ENCODE measurements at regions not wholly inside any gene's neighbourhood (a gene's known extent, or its start where the extent isn't known, plus 50 kb on each side); places are given as distances from the start of the nearest gene placed in this dataset.

DNA sequence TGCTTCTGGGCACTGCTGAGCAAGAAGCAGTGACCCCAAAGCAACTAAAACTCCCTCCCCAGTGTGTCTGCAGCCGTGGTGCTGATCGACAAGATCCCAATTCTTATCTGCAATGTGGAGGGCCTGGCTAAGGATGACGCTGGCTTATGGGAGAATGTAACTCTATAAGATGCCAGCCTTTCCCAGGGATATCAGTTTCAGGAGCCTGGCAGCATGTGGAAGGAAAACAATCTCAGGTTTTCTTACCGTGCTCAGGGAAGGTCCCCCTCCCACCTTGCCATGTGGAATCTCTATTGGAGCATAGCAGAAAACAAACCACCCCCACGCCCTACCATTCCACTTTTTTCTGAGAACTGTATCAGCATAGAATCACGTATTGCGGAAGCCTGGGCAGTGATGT is 87.7 kb upstream of the PTPN3 start:
- ChIA-PET POLR2A (ENCODE audit: partially characterized antibody) (no interaction called here), CTCF (ENCODE audit: partially characterized antibody) (interaction anchor here (1.4 to 2.4 kb wide), 3 partner anchors 11 to 15 kb away, joined by 3 to 8 read pairs (median 5); no protein-coding TSS in a partner anchor)
- H3K27ac ChIP-seq (ENCODE audit: low read depth, low read length): no peak overlapping the region
- H2BK12ac ChIP-seq (ENCODE audit: low read depth, low read length): no peak overlapping the region
- no peak overlapping the region for H4K5ac ChIP-seq (ENCODE audit: insufficient read length, low read depth, low read length)
- no peak overlapping the region for H3K4ac ChIP-seq (replicated peaks; ENCODE audit: insufficient read length, low read depth, low read length)
- no peaks in the 10 kb centered on the region for H4K20me1 ChIP-seq (replicated peaks in 1 of 2; ENCODE audit: control insufficient read depth in 1 of 2, insufficient read depth in 2 of 2, low read length in 2 of 2)
- H3K79me2 ChIP-seq (ENCODE audit: control insufficient read depth in 1 of 2, insufficient read depth in 2 of 2, low read length in 2 of 2): no peaks in the 10 kb centered on the region
- no peaks in the 10 kb centered on the region; a peak in 1 of 4 replicates for H3K9me3 ChIP-seq (ENCODE audit: insufficient read depth in 2 of 2, low read depth in 1 of 2, low read length in 1 of 2)
- no peaks in the 10 kb centered on the region for H3K4me1 ChIP-seq (replicated peaks in 1 of 4; ENCODE audit: control insufficient read depth in 3 of 4, insufficient read depth in 4 of 4, low read length in 3 of 4)
- H2BK20ac ChIP-seq (ENCODE audit: low read length): no peak overlapping the region
- H2BK120ac ChIP-seq (replicated peaks; ENCODE audit: low read depth, low read length): no peak overlapping the region
- no peak overlapping the region for H3K9ac ChIP-seq (replicated peaks in 1 of 4; ENCODE audit: extremely low read depth in 1 of 4, low read depth in 3 of 4, low read length in 3 of 4)
- no peak for FAIRE-seq
- H3K23me2 ChIP-seq (ENCODE audit: low read depth, low read length): no peaks in the 10 kb centered on the region
- H2BK15ac ChIP-seq (ENCODE audit: low read length): no peak overlapping the region
- WGBS, 2 experiments (ENCODE audit: extremely low coverage in 1 of 2, insufficient coverage in 1 of 2, insufficient read length in 1 of 2, insufficient replicate concordance in 2 of 2, low coverage in 1 of 2, low lambda C conversion rate in 2 of 2, missing lambda C conversion rate in 1 of 2): 88% methylated on average over 7 of the region's 7 CpGs; no CpG with 5 or more reads in 1 of the 2 experiments
- H3K56ac ChIP-seq (replicated peaks; ENCODE audit: insufficient read length, low read depth, low read length): no peak overlapping the region
- no peak overlapping the region for H3K18ac ChIP-seq (ENCODE audit: extremely low read depth, low read length)
- no peak for TF ChIP-seq KDM4A (IDR thresholded peaks at IDR 0.05; ENCODE audit: low read depth, low read length, severe bottlenecking)
- TF ChIP-seq CTCF (IDR thresholded peaks at IDR 0.05; ENCODE audit: control extremely low read depth in 1 of 3, insufficient read depth in 1 of 3, low read depth in 1 of 3, low read length in 3 of 3): no peak
- TF ChIP-seq RFX5 (IDR thresholded peaks at IDR 0.05; ENCODE audit: borderline replicate concordance, low read depth, low read length): no peak
- no peak for TF ChIP-seq CHD1 (IDR thresholded peaks at IDR 0.05; ENCODE audit: low read depth, low read length)
- TF ChIP-seq NANOG (IDR thresholded peaks at IDR 0.05; ENCODE audit: insufficient read depth, low read depth, low read length, poor library complexity, severe bottlenecking): no peak
- no peak for TF ChIP-seq CHD2 (IDR thresholded peaks at IDR 0.05; ENCODE audit: low read length)
- no peak for TF ChIP-seq FOSL1 (IDR thresholded peaks at IDR 0.05; ENCODE audit: insufficient read depth, low read depth, low read length)
- TF ChIP-seq TAF1 (IDR thresholded peaks at IDR 0.05; ENCODE audit: low read depth, low read length): no peak
- no peaks in the 10 kb centered on the region for H3K79me1 ChIP-seq (ENCODE audit: low read depth, low read length)
- H3K14ac ChIP-seq (ENCODE audit: insufficient read length): no peak overlapping the region
- peak overlapping the region; percentile 22; the same call in 1 of the 2 replicates for H2AFZ ChIP-seq (ENCODE audit: low read length)
- no peak overlapping the region for H3K23ac ChIP-seq (ENCODE audit: insufficient read length)
- no peak overlapping the region for H3K4me2 ChIP-seq (ENCODE audit: insufficient read depth in 1 of 2, low read depth in 2 of 2, low read length in 2 of 2)
- H4K8ac ChIP-seq (ENCODE audit: extremely low read depth, insufficient read depth, low read length): no peak overlapping the region
- H2AK5ac ChIP-seq (ENCODE audit: low read depth, low read length): no peak overlapping the region
- no peak overlapping the region for H4K91ac ChIP-seq (replicated peaks; ENCODE audit: insufficient read length, low read length)
- no peaks in the 10 kb centered on the region for H3K27me3 ChIP-seq (replicated peaks in 1 of 4; ENCODE audit: control insufficient read depth in 3 of 4, extremely low read depth in 1 of 4, insufficient read depth in 3 of 4, low read length in 3 of 4)
- no peak overlapping the region for H3K4me3 ChIP-seq (ENCODE audit: extremely low read depth in 1 of 4, insufficient read depth in 2 of 4, low read depth in 3 of 4, low read length in 4 of 4)
- H2BK5ac ChIP-seq (ENCODE audit: low read depth, low read length): no peak overlapping the region
- no peaks in the 10 kb centered on the region for H3K36me3 ChIP-seq (ENCODE audit: control insufficient read depth in 2 of 4, insufficient read depth in 4 of 4, low read length in 3 of 4)
- no peak for DNase-seq (ENCODE audit: low read depth in 1 of 2, low spot score in 2 of 2)
